Stomach (tissue), 8 donors: ENCODE measurements at regions not wholly inside any gene's neighbourhood (a gene's known extent, or its start where the extent isn't known, plus 50 kb on each side); places are given as distances from the start of the nearest gene placed in this dataset.

Experiments used
- DNase-seq, 2 donors: peaks; one replicate each; pipeline versions ENCODE4 v3.0.0 to v3.0.0-alpha.2; 2013 to 2019
- H3K27ac ChIP-seq, 5 donors: fragments of 200-600 bp in 4 of 5; sonication (generic) in 4 of 5; one replicate each; pipeline ENCODE4 v1.5.1; 2013 to 2019; ENCODE audit warnings: mild to moderate bottlenecking in 1 of 5, moderate library complexity in 1 of 5
- H3K27me3 ChIP-seq, 3 donors: fragments of 200-600 bp; sonication (generic); one replicate each; pipeline ENCODE4 v1.5.1; 2017 to 2019; ENCODE audit warnings: mixed run types in 1 of 3
- H3K36me3 ChIP-seq, 4 donors: fragments of 200-600 bp; sonication (generic); 1 replicate in 3 of 4; 2 replicates in 1 of 4; pipeline ENCODE4 v1.5.1; 2016 to 2019
- H3K4me1 ChIP-seq, 4 donors: fragments of 200-600 bp; sonication (generic); one replicate each; pipeline ENCODE4 v1.5.1; 2016 to 2019
- H3K4me3 ChIP-seq, 4 donors: fragments of 200-600 bp; sonication (generic) in 3 of 4; one replicate each; pipeline ENCODE4 v1.5.1; 2016 to 2019; ENCODE audit warnings: mild to moderate bottlenecking in 1 of 4
- H3K9me3 ChIP-seq, 4 donors: fragments of 200-600 bp; sonication (generic); one replicate each; pipeline ENCODE4 v1.5.1; 2016 to 2019
- CTCF ChIP-seq, 7 experiments: fragments of 450-650 bp in 4 of 7; fragments of 200-600 bp in 3 of 7; sonication (generic) in 3 of 7; IDR thresholded peaks; one replicate each; pipeline ENCODE4 v1.5.1; 2016 to 2019; ENCODE audit warnings: antibody characterized with exemption in 7 of 7, control low read depth in 2 of 7, mild to moderate bottlenecking in 1 of 7
- EP300 ChIP-seq: sonication (generic); formaldehyde crosslinking; IDR thresholded peaks from one replicate; pipeline ENCODE4 v1.6.1; 2017; ENCODE audit warnings: antibody characterized with exemption
- POLR2A ChIP-seq, 4 donors: fragments of 450-650 bp; IDR thresholded peaks; one replicate each; pipeline ENCODE4 v1.6.1; 2016; ENCODE audit warnings: antibody characterized with exemption in 4 of 4, control low read depth in 2 of 4, mild to moderate bottlenecking in 1 of 4, moderate library complexity in 1 of 4
- POLR2AphosphoS5 ChIP-seq, 3 donors: sonication (generic); formaldehyde crosslinking; IDR thresholded peaks; one replicate each; pipeline ENCODE4 v1.6.1; 2016; ENCODE audit warnings: antibody characterized with exemption in 3 of 3
- WGBS, 5 donors: extraction: QIAGEN DNeasy Blood & Tissue Kit in 3 of 5; methylation state at CpG; one replicate each; pipeline versions ENCODE4 v1.1.5 to v1.1.7; 2013 to 2018; 5-methylcytosine and 5-hydroxymethylcytosine counted together
- intact Hi-C: fragments of 100-400 bp; cut with DNase I; formaldehyde crosslinking; loops from one replicate; pipeline ENCODE4 v1.15.1; 2023; ENCODE audit warnings: low total_unique reads
- donor health status: healthy with polysubstance abuse.
- donor health status: Bipolar disorder and iron deficiency.
- donor health status: healthy.

GRCh38 chr10:130351466-130352290, 215.5 kb downstream of the GLRX3 start:
- Histone ChIP-seq H3K4me1 (no peaks in the 10 kb centered on the region), H3K27ac (no peak overlapping the region), H3K9me3 (peaks cover 0 to 16% (median 7%) of the 10 kb centered on the region in 4 donors), H3K36me3 (no peaks in the 10 kb centered on the region), H3K27me3 (peaks cover 0 to 13% (median 0%) of the 10 kb centered on the region in 3 donors), H3K4me3 (no peak overlapping the region)
- 83 to 88% (median 85%) methylated on average over 10 to 17 of the region's 17 CpGs for WGBS, 5 donors
- TF ChIP-seq POLR2AphosphoS5 (IDR thresholded peaks at IDR 0.05) (no peak), EP300 (no peak), CTCF (IDR thresholded peaks at IDR 0.05) (no peak)
- DNase-seq: no peak
- intact Hi-C loops: no loop called here

DNA sequence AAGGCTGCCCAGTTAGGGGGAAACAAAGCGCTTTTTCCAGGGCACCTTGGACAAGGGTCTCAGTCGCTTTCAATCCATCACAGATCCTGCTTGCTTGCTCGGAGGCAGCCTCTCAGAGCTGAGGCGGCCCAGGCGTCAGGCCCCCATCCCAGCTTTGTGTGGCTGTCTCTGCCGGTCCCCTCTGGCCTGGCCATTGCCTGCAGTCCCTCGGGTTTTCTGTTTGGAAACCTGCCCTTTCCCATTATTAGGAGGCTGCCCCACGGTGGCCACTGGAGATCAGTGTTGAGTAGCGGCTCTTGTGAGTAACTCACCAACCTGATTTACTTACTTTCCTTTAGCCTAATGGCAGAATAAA, 216.1 kb downstream of the GLRX3 start:
- H3K27me3 ChIP-seq: peaks cover 0 to 13% (median 0%) of the 10 kb centered on the region in 3 donors
- intact Hi-C loops: no loop called here

GRCh38 chr10:130353928-130354572, 217.9 kb downstream of the GLRX3 start:
- TF ChIP-seq POLR2A (IDR thresholded peaks at IDR 0.05) (no peak), EP300 (no peak), CTCF (IDR thresholded peaks at IDR 0.05) (no peak), POLR2AphosphoS5 (IDR thresholded peaks at IDR 0.05) (no peak)

More for the DNA sequence above, 216.1 kb downstream of the GLRX3 start:
- Histone ChIP-seq H3K4me1 (no peaks in the 10 kb centered on the region), H3K9me3 (peaks cover 0 to 16% (median 5%) of the 10 kb centered on the region in 4 donors), H3K27ac (no peak overlapping the region), H3K4me3 (no peak overlapping the region), H3K36me3 (no peaks in the 10 kb centered on the region)
- WGBS, 5 donors: 40 to 52% (median 46%) methylated on average over 6 to 9 of the region's 9 CpGs
- TF ChIP-seq EP300: no peak
- no peak for TF ChIP-seq POLR2A (IDR thresholded peaks at IDR 0.05)
- TF ChIP-seq POLR2AphosphoS5 (IDR thresholded peaks at IDR 0.05): no peak
- no peak for TF ChIP-seq CTCF (IDR thresholded peaks at IDR 0.05)
- no peak for DNase-seq

DNA sequence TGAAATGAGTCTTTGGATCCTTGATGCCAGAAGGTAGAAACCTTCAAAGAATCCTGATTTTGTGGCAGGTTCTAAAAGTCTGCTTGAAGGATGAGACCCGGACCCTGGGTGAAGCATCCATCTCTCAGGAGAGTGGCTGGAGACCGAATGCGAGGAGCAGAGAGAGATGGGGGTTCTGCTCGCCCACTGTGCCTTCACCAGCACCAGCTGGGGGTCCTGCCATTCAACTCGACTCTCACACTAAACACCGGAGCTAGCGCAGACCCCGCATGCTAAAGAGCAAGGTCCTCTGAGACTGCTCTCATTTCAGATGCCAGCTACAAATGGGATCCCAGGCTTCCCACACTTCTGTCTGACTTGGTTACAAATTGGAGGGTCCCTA, 218.4 kb downstream of the GLRX3 start:
- peaks cover 0 to 6% (median 0%) of the 10 kb centered on the region in 4 donors for H3K9me3 ChIP-seq
- H3K4me3 ChIP-seq: no peak overlapping the region
- intact Hi-C loops: no loop called here
- no peaks in the 10 kb centered on the region for H3K4me1 ChIP-seq
- 85 to 91% (median 88%) methylated on average over 8 of the region's 8 CpGs for WGBS, 5 donors
- peaks cover 0 to 13% (median 0%) of the 10 kb centered on the region in 3 donors for H3K27me3 ChIP-seq
- DNase-seq: no peak
- no peak overlapping the region for H3K27ac ChIP-seq
- TF ChIP-seq CTCF (IDR thresholded peaks at IDR 0.05) (no peak), POLR2A (IDR thresholded peaks at IDR 0.05) (no peak), EP300 (no peak), POLR2AphosphoS5 (IDR thresholded peaks at IDR 0.05) (no peak)
- H3K36me3 ChIP-seq: no peaks in the 10 kb centered on the region

More at GRCh38 chr10:130353928-130354572, 217.9 kb downstream of the GLRX3 start:
- 76 to 83% (median 81%) methylated on average over 10 of the region's 10 CpGs for WGBS, 5 donors
- intact Hi-C loops: no loop called here
- H3K27ac ChIP-seq: no peak overlapping the region
- H3K36me3 ChIP-seq: no peaks in the 10 kb centered on the region
- H3K4me1 ChIP-seq: no peaks in the 10 kb centered on the region
- no peak for DNase-seq
- H3K9me3 ChIP-seq: peaks cover 0 to 6% (median 0%) of the 10 kb centered on the region in 4 donors
- H3K4me3 ChIP-seq: no peak overlapping the region
- peaks cover 0 to 13% (median 0%) of the 10 kb centered on the region in 3 donors for H3K27me3 ChIP-seq
